AG10803 (cell line): ENCODE measurements at regions not wholly inside any gene's neighbourhood (a gene's known extent, or its start where the extent isn't known, plus 50 kb on each side); places are given as distances from the start of the nearest gene placed in this dataset.

Experiments used
- DNase-seq: peaks from one replicate; pipeline ENCODE4 v3.0.0; 2010; ENCODE audit warnings: low read depth
- H3K4me3 ChIP-seq: 2 replicates; pipeline ENCODE4 v1.5.1; 2011; ENCODE audit warnings: mild to moderate bottlenecking, low read length, control low read depth
- TF ChIP-seq, protein P1 (sequence below): conservative IDR thresholded peaks from 2 replicates; pipeline ENCODE4 v1.5.1; 2011; ENCODE audit warnings: mild to moderate bottlenecking, low read length, control low read depth, inconsistent platforms

DNA sequence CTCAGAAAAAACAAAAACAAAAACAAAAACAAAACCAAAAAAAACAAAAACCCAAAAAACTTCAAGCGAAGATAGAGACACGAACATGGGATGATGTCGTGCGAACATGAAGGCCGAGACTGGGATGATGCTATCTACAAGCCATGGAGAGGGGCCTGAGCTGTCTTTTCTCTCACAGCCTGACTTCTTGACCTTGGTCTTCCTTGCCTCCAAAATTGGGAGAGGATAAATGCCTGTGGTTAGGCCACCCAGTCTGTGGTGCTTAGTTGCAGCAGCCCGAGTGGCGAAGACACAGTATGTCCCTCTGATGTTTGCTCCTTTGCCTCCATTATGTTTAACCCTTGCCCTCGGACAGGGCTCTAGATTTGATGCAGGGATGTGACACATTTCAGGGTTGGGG is 130.4 kb upstream of the BASP1 start:
- DNase-seq = peak; percentile 48
- H3K4me3 ChIP-seq = no peak overlapping the region
- TF ChIP-seq, protein P1, sequence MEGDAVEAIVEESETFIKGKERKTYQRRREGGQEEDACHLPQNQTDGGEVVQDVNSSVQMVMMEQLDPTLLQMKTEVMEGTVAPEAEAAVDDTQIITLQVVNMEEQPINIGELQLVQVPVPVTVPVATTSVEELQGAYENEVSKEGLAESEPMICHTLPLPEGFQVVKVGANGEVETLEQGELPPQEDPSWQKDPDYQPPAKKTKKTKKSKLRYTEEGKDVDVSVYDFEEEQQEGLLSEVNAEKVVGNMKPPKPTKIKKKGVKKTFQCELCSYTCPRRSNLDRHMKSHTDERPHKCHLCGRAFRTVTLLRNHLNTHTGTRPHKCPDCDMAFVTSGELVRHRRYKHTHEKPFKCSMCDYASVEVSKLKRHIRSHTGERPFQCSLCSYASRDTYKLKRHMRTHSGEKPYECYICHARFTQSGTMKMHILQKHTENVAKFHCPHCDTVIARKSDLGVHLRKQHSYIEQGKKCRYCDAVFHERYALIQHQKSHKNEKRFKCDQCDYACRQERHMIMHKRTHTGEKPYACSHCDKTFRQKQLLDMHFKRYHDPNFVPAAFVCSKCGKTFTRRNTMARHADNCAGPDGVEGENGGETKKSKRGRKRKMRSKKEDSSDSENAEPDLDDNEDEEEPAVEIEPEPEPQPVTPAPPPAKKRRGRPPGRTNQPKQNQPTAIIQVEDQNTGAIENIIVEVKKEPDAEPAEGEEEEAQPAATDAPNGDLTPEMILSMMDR = no peak

DNA sequence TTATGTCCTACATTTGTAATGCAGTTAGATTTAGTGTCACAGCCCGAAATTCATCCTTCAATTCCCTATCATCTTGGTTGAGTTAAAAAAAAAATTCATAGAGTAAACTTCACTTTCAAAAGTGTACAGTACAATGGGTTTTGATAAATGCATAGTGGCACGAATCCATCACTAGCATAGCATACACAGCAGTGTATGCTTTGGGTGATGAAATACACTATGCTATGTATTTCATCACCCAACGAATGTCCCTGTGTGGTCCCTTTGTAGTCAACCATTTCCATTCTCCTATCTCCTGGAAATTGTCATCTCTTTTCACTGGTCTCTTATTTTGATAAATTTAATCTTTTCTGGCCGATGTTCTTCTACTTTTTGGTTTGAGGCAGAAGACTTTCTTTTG is 129.4 kb upstream of the BASP1 start:
- DNase-seq = no peak
- H3K4me3 ChIP-seq = no peak overlapping the region
- TF ChIP-seq, protein P1 = no peak

DNA sequence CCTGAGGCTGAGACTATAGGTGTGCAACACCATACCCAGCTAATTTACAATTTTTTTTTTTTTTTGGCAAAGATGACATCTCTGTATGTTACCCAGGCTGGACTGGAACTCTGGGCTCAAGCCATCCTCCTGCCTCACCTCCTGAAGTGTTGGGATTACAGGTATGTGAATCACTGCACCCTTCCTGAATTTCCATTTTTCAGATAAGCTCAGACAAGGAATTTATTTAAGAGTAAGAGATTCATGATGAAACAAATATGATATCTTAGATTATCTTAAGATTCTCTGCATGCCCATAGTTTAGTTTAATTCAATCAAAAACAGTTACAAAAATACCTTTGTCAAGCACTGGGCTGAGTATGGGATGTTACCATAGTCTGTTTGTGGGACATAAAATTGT is 128.4 kb upstream of the BASP1 start:
- DNase-seq = no peak
- TF ChIP-seq, protein P1 = no peak
- no peak overlapping the region for H3K4me3 ChIP-seq

DNA sequence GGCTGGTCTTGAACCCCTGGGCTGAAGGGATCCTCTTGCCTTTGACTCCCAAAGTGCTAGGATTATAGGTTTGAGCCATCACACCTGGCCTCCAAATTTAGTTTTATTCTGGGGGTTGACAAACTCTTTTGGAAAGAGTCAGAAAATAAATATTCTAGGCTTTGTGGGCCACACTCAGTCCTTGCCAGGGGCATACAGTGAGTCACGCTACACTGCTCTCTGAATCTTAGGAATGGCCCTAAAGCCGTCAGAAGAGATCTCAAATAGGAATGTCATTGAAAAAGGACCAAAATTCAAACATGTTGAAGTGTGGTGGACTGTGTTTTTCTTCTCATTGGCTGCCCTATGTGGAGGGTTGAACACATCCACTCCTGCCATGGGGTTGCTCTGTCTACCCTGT is 127.7 kb upstream of the BASP1 start:
- peak; percentile 47 for DNase-seq
- TF ChIP-seq, protein P1 = no peak
- H3K4me3 ChIP-seq = no peak overlapping the region

DNA sequence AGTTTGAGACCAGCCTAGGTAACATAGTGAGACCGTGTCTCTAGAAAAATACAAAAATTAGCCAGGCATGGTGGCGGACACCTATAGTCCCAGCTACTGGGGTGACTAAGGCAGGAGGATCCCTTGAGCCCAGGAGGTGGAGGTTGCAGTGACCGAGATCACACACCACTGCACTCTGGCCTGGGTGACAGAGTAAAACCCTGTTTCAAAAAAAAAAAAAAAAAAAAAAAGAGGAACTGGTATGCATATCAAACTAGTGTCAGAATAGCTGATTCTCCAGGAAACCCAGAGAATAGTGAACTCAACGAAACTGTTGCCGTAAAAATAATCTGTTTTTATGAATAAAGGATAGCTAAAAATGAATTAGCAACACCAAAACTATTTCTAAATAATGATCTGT is 126.6 kb upstream of the BASP1 start:
- TF ChIP-seq, protein P1 = no peak
- no peak for DNase-seq
- H3K4me3 ChIP-seq = no peak overlapping the region

DNA sequence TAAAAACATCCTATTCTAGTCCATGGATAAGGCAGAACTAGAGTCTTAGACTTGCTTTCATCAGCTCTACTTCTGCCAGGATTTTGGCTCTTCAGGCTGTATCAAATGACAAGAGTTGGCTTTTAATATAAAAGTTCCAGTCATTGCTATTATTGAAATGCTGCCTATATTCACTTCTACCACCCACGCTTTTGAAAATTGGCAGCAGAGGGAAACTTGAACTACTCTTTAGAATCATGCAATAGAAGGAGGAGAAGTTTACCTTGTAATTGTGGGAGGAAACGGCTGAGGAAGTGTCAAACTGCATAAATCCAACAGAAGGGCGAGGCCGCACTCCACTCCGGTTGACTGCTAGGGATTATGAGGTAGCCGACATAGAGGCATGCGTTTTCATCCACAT is 122.6 kb upstream of the BASP1 start:
- no peak for DNase-seq
- TF ChIP-seq, protein P1 = no peak
- no peak overlapping the region for H3K4me3 ChIP-seq

DNA sequence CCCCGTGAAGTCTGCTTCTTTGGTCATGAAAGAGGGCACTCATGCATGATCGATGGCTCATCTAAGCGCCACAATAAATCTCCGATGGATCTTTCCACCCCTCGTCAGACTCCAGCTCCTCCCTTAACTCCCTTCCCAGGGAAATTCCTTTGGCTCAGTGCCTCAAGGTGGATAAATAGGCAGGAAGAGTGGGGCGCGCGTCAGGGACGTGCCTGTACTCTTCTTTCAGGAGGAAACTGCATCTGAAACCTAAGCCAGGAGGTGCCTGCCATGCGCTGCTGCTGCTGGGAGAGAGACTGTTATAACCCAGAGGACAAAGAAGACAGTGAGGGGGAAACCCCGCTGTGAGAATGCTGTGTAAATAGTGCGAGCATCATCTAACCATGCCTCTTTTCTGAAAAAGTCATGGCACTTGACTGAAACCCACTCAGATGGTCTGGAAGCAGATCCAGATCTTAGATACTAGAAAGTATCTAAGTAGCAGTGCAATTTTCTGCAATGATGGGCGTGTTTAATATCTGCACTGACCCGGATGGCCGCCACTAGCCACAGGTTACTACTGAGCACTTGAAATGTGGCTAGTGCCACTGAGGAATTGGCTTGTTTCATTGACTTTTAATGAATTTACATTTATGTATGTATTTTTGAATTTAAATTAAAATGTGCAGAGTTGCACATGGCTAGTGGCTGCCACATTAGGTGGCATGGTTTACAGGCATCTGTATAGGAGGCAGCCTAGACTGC is 120.3 kb upstream of the BASP1 start:
- TF ChIP-seq, protein P1 = no peak
- DNase-seq = no peak
- H3K4me3 ChIP-seq = no peak overlapping the region
